Astrocyte of the cerebellum (primary cell): ENCODE measurements at regions not wholly inside any gene's neighbourhood (a gene's known extent, or its start where the extent isn't known, plus 50 kb on each side); places are given as distances from the start of the nearest gene placed in this dataset.

Source experiments
- DNase-seq: peaks from one replicate; pipeline ENCODE4 v3.0.0-alpha.2; 2011; ENCODE audit warnings: low read depth
- H3K4me3 ChIP-seq: 2 replicates; pipeline ENCODE4 v1.5.1; 2011; ENCODE audit warnings: mild to moderate bottlenecking, low read depth, low read length, moderate library complexity
- CTCF ChIP-seq: IDR thresholded peaks from 2 replicates; pipeline ENCODE4 v1.5.1; 2012; ENCODE audit warnings: low read length, low read depth, moderate library complexity, mild to moderate bottlenecking; ENCODE audit errors: missing control alignments
- in situ Hi-C: cut with HindIII; loops from 2 replicates; pipeline ENCODE4 v1.10.0; 2017; ENCODE audit warnings: low sequenced_read_pairs

DNA sequence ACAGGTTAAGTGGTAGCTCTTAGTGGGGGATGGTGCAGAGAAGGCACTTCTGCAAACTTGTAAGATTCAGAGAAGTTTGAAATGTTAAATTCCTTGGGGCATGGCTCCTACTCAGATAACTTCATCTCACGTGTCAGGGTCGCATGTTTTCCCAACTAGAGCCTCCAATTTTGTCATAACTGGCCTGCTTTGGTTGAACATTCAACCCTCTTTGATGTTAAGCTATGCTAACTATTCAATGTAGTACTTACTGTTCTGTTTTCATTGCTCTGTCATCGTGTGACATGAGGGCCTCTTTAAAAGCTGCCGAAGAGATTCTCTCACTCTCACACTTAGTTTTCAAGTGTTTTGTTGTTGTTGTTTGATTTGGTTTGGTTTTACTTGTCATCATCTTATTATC lies 280.8 kb downstream of the CDH11 start:
- no peak for TF ChIP-seq CTCF
- in situ Hi-C loops, result no loop called here
- no peak for DNase-seq
- H3K4me3 ChIP-seq, result no peak overlapping the region

DNA sequence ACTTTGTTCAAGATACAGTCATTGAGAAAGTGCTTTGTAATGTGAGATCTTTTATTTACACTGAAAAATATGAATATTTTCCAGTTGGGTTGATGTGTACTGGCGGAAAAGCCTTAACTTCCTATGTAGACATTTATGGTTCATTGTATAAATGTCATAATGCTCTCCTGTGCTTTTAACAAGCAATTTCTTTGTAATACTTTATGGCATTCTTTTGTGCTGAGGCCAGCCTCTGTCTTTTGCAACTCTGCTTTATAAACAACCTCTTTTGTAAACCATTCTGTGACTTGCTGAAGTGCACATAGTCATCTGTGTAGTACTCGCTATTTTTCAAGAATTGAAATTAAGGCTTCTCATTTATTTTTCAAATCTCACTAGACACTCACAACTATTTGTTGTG lies 291.2 kb downstream of the CDH11 start:
- no peak for DNase-seq
- in situ Hi-C loops, result no loop called here
- no peak for TF ChIP-seq CTCF
- H3K4me3 ChIP-seq, result no peak overlapping the region

- in situ Hi-C loops, result no loop called here
- DNase-seq, result no peak
- H3K4me3 ChIP-seq, result no peak overlapping the region
- TF ChIP-seq CTCF, result no peak
Observed at GRCh38 chr16:64829678-64830077, 292.2 kb downstream of the CDH11 start.

GRCh38 chr16:64826374-64826773 lies 295.5 kb downstream of the CDH11 start:
- in situ Hi-C loops, result no loop called here
- H3K4me3 ChIP-seq, result no peak overlapping the region
- no peak for TF ChIP-seq CTCF
- no peak for DNase-seq

- TF ChIP-seq CTCF, result no peak
- no peak for DNase-seq
- in situ Hi-C loops, result no loop called here
- H3K4me3 ChIP-seq, result no peak overlapping the region
Observed at GRCh38 chr16:64823481-64824075, 298.3 kb downstream of the CDH11 start.

GRCh38 chr16:64809876-64810629 lies 311.8 kb downstream of the CDH11 start:
- no peak for TF ChIP-seq CTCF
- DNase-seq, result no peak
- H3K4me3 ChIP-seq, result no peak overlapping the region
- in situ Hi-C loops, result no loop called here

DNA sequence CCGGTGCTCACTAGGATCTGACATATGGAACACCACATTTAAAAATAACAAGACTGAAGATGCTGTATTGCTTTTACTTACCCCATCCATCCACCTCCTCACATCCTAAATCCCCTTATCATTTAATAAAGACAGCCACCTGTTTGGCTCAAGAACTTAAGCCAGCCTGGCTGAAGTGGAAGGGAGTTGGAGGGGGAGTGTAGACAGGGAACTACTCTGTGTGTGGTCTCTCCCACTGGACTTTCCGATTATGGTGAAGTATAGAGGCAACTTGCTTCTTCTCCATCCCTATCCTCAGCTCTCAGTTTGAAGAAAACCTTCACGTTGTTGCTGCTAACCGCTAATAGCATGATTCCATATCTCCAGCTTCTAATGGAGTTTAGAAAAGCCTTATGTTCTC lies 313.4 kb downstream of the CDH11 start:
- in situ Hi-C loops, result no loop called here
- H3K4me3 ChIP-seq, result no peak overlapping the region
- no peak for DNase-seq
- TF ChIP-seq CTCF, result no peak
